NCI-H146 (cell line): ENCODE measurements at regions not wholly inside any gene's neighbourhood (a gene's known extent, or its start where the extent isn't known, plus 50 kb on each side); places are given as distances from the start of the nearest gene placed in this dataset.
A peak's percentile ranks its signal among the peaks of the same experiment; 100 is the strongest.

ENCODE experiments used
- DNase-seq: peaks from one replicate; lab custom pipeline; 2025; lab: John Stamatoyannopoulos, UW

DNA sequence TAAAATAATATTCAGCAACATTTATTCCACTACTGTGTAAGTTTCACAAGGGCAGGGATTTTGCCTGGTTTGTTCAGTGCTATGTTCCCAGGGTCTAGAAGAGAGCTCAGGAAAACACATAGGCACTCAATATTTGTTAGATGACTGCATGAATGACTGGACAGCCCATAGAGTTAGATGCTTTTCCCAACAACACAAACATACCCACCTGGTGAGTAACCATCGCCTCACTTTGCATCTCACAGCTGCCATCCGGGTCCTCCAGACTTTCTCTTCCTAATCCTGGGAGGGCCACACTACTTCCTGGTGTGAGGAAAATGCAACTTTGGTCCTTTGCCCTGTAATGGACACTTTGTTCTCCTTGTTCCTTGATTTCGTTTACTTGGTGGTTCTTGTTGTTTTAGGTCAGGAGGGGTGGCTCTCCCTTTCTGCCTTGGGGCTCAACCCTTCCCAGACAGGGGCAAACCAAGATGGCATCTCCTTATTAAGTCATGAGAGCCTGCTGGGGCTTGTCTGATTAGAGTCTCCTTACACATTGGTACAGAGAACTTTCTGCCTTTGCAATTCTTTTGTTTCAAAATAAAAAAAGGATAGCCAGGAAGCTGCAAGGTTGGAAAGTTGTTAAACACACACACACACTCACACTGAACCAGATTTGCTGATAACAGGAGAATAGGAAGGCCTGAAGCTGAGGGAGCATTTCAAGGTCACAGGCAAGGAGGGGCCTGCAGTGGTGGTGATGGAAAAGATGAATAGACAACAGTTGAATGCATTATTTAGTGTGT lies 190.6 kb downstream of the MID1IP1 start:
- DNase-seq = no peak

DNA sequence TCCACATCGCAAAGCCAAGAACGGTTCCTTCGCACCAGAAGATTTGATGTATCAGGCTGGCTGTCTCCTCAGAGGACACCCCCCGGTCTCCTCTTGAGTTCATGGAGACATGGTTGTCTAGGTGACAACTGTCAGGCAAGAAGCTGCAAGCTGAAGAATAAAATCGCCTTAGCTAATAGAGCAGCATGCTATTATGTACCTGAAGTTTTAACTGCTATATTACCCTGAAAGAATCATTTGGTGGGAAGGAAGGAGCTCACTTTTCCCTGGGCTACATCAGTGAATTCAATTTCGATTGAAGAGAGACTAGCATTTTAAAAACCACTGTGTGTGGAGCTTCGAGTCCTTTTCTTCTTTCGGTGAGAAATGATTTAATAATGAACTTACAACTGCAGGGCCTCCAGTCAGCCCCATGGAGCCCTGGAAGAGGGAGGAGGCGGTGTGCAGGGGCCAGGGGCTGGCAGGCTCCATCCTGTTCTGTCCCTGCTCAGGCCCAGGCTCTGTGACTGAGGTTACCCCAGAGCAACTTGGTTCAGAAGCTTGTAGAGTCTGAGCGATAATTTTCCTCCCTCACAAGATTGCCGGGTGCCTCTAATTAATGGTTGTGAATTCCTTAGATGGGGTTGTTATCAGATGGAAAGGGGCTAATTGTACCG lies 191.3 kb downstream of the MID1IP1 start:
- no peak for DNase-seq

GRCh38 chrX:38993500-38993899 lies 192.2 kb downstream of the MID1IP1 start:
- DNase-seq = no peak

DNA sequence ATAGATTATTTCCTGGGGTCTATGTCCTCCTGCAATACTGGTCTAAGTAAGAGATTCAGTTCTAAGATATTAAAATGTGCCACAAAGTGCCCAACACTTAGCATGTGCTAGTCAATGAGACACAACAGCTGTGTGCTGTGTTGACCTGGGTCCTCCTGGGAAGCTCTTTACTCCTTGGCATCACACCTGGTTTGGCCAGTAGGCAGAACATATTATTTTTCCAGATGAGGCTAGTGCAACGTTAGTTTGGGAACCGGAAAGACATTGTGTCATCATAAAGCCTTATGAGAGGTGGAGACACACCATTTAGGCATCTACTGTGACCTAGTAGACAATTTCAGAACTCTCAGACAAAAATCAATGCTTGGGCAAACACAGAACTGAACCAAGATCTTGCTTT lies 197.8 kb downstream of the MID1IP1 start:
- DNase-seq = no peak

DNA sequence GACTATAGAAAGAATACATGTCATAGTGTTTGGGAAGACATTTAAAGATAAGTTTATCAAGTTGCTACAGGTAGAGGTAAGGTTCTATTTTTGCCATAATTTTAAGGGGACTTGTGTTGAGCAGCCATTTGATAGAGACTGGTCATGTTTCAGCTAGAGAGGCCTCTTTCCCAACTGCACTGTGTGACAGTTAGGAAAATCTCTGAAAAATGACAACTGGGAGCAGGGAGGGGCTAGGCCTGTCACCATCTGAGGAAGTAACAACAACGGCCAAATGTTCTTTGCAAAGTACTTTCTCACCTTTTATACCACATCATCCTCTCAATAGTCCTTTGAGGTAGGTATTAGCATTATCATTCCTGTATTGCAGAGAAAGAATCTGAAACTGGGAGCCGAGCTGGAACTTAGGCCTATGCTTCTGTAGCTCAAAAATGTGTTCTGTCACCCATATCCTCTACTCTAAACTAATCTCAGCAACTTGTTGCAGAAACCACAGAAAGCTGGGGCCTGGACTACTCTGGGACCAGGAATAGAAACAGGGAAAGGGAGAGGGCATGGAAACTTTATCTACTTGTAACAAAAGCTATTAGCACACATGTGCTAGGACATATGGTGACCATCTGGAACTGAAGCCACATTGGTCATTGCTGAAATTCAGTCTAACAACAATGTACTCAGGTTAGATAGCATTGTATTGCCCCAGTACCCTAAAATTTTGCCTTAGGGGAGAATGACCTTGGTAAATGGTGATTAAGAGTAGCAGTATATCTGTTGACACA lies 198.9 kb downstream of the MID1IP1 start:
- DNase-seq = no peak

DNA sequence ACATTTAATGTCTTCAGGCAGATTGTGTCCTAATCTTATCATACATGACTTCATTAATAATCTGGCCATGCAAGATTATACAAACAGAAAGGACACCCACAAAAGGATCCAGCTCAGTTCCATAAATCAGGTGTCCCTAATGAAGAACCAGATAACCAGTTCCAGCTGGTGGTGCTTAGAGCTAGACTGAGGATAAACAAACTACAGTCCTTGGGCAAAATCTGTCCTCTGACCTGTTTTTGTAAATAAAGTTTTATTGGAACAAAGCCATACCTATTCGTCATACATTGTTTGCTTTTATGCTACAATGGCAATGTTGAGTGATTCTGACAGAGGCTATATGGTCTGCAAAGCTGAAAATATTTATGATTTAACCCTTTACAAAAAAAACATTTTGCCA lies 199.5 kb downstream of the MID1IP1 start:
- DNase-seq = no peak

DNA sequence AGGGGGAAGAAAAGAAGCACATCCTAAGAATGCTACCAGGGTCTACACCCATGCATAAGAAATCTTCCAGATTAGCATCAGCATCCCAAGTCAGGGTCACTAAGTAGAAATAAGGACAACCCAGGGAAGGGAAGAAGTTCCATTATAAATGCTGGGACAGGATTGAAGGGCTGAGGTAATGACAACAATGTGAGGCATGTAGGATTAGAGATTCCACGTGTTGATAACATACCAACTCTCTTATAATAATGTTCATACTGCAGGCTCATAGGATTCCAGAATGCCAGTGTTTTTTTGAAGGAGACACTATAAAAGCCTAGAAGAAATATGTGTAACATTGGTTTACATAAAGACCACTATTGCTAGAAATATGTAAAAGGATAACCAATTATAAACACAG lies 201.2 kb downstream of the MID1IP1 start:
- no peak for DNase-seq

GRCh38 chrX:39008549-39008948 lies 207.3 kb downstream of the MID1IP1 start:
- no peak for DNase-seq

DNA sequence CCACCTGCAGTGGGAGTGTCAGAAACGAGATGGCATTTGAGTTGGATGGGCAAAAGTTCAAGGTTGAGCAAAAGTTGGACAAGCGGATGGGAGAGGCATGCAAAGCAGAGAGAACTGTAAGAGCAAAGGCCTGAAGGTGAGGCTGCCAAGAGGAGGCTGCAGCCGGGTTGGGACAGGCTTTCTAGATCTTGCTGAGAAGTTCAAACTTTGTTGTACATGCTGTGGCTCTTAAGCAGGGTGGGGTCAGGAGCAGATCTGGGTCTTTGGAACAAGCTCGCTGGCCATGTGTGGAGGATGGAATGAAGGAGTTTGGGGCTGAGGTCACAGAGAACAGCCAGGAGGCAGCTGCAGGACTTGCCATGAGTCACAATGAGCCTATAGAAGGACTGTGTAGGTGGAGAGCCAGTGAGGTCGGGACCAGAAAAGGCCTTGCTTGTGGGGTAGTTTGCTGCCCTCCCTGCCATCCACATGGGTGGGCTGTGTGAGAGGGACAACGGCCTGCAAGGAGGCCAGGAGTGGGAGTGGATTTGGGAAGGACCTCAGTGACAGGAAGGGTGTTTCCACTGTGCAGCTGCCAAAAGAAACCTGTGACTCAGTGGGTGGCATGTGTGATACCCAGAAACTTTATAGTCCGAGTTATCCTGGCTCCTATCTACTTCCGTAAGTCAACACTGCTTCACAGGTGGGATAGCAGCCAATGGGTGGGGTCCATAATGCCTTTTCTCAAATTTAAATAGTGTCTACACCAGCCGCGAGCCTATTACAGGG lies 210.4 kb downstream of the MID1IP1 start:
- DNase-seq = no peak

DNA sequence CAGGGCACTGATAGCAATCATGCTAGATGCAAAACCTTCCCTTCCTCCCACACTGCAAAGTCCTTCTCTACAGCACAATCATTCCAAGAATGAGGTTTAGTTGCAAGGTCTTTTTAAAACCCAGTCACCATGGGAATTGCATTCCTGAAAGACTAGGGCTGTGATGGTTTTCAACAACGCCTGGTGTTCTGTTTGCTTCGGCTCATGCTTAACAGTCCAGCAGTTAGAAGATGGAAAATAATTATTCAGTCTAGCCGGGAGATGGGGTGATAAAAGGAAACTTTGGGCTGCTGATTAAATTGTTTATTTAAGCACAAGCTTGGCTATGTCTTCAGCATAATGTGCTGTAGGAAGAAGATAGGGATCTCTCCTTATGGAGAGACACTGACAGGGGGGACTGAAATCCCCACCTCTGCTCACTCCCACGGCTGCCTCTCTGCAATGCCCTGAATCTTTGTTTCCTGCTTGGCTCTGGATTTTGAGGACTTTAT lies 211.4 kb downstream of the MID1IP1 start:
- no peak for DNase-seq

GRCh38 chrX:39016556-39016955 lies 215.3 kb downstream of the MID1IP1 start:
- DNase-seq = no peak

GRCh38 chrX:39017077-39017476 lies 215.8 kb downstream of the MID1IP1 start:
- no peak for DNase-seq

DNA sequence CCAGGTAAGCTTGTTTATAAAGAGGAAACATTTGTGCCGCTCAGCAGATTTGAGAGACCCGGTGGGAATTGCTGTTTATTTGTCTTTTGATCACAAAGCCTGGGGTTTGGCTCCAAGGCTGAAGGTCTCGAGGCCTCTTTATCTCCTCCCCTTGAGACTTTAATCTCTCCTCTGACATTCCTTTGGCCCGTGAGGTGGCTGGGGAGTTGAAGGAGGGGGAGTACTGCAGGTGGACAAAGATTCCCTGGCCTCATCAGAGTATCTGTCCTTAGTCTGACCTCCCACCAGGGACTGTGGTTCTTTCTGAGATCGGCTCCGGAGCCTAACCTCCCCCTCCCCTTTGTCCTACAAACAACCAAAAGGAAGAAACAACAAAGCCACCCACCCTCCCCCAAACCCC lies 216.5 kb downstream of the MID1IP1 start:
- DNase-seq = peak; percentile 12

DNA sequence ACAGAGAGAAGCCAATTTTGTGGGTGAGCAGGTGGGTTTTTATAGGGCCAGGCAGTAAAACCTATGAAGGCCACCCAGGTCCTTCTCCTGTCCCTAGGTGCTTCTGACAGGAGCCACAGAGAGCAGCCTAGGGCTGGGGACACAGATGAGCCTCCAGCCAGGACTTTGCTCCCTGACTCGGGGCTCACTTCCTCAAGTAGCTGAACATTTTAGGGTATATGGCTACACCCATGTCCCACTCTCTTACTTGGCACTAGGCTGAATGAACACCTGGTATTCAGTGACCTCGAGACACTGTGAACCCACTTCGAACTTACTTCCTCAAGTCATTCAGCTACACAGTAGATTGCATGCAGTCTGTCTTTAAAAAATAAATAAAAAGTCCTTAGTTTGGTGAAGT lies 217.3 kb downstream of the MID1IP1 start:
- no peak for DNase-seq

GRCh38 chrX:39019056-39019455 lies 217.8 kb downstream of the MID1IP1 start:
- DNase-seq = peak; percentile 85

DNA sequence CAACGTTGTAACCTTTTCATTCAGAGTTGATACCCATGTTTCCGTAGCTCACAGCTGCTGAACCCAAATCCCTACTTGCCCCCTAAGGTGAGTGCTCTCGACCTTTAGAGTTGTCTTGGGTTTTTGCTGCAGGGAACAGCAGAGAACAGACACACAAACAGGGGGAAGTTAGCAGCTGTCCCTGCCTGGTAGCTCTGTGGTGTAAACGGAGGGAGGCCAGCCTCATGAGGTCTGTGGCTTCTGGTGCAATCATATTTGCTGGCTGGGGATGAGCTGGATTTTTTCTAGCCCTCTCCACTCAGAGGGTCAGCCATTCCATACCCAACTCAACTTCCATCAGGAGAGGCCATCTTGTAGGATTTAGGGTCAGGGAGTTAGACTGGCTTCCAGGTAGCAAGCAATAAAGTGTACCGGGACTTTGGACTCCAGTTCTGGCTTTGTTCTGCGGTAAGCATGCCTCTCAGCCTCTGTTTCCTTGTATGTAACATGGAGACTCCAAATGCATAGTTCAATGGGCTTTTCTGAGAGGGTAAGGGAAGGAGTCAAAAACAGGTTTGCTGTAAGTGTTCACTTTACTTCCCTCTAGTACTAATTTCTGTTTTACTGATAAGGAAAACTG lies 218.9 kb downstream of the MID1IP1 start:
- DNase-seq = no peak

GRCh38 chrX:39022106-39022505 lies 220.8 kb downstream of the MID1IP1 start:
- DNase-seq = no peak

- DNase-seq = no peak
Measured at GRCh38 chrX:39029221-39029620, 228.0 kb downstream of the MID1IP1 start.

- DNase-seq = no peak
Measured at GRCh38 chrX:39030636-39031035, 229.4 kb downstream of the MID1IP1 start.

GRCh38 chrX:39039890-39040289 lies 238.6 kb downstream of the MID1IP1 start:
- no peak for DNase-seq

- no peak for DNase-seq
Measured at GRCh38 chrX:39043838-39044550, 242.7 kb downstream of the MID1IP1 start.
